Upper lobe of left lung (tissue), 4 donors: ENCODE measurements at regions not wholly inside any gene's neighbourhood (a gene's known extent, or its start where the extent isn't known, plus 50 kb on each side); places are given as distances from the start of the nearest gene placed in this dataset.
"Not testable (repeated sequence)": the region's sequence is repeated elsewhere in the genome, so short reads cannot be mapped to it uniquely, and the experiment has no call there.

Experiments
- CTCF ChIP-seq, 6 experiments: fragments of 450-650 bp in 4 of 6; fragments of 200-600 bp in 2 of 6; sonication (generic) in 2 of 6; IDR thresholded peaks; one replicate each; pipeline ENCODE4 v1.5.1; 2016 to 2019; ENCODE audit warnings: antibody characterized with exemption in 6 of 6
- EP300 ChIP-seq, 4 donors: sonication (generic); formaldehyde crosslinking; IDR thresholded peaks; one replicate each; pipeline ENCODE4 v1.5.1; 2017; ENCODE audit warnings: antibody characterized with exemption in 4 of 4, control low read depth in 2 of 4
- POLR2A ChIP-seq, 4 donors: fragments of 450-650 bp; IDR thresholded peaks; one replicate each; pipeline ENCODE4 v1.5.1; 2016 to 2017; ENCODE audit warnings: antibody characterized with exemption in 4 of 4, mild to moderate bottlenecking in 2 of 4
- POLR2AphosphoS5 ChIP-seq, 2 donors: sonication (generic); formaldehyde crosslinking; IDR thresholded peaks; one replicate each; pipeline ENCODE4 v1.5.1; 2017; ENCODE audit warnings: antibody characterized with exemption in 2 of 2

GRCh38 chr6:21757392-21757791 lies 163.8 kb downstream of the SOX4 start:
- not testable (repeated sequence) for TF ChIP-seq CTCF, POLR2A, POLR2AphosphoS5, EP300 (IDR thresholded peaks at IDR 0.05)
